Adrenal gland (tissue), 9 donors: ENCODE measurements at regions not wholly inside any gene's neighbourhood (a gene's known extent, or its start where the extent isn't known, plus 50 kb on each side); places are given as distances from the start of the nearest gene placed in this dataset.

Experiments used
- DNase-seq, 7 donors: peaks; one replicate each; pipeline ENCODE4 v3.0.0-alpha.2; 2019 to 2020
- H3K27ac ChIP-seq, 5 donors: fragments of 200-600 bp; sonication (generic) in 4 of 5; 1 replicate in 3 of 5; 2 replicates in 2 of 5; pipeline versions ENCODE4 v1.5.1 to v1.8.0; 2016 to 2020; ENCODE audit warnings: mild to moderate bottlenecking in 1 of 5
- H3K27me3 ChIP-seq: fragments of 200-600 bp; 2 replicates; pipeline ENCODE4 v1.8.0; 2021
- H3K36me3 ChIP-seq, 2 donors: fragments of 200-600 bp; replicated peaks in 1 of 2; 1 replicate in 1 of 2; 2 replicates in 1 of 2; pipeline versions ENCODE4 v1.5.1 to v1.8.0; 2018 to 2022
- H3K4me1 ChIP-seq, 2 donors: fragments of 200-600 bp; replicated peaks in 1 of 2; 1 replicate in 1 of 2; 2 replicates in 1 of 2; pipeline versions ENCODE4 v1.5.1 to v1.8.0; 2018 to 2021
- H3K4me3 ChIP-seq, 4 donors: fragments of 200-600 bp; sonication (generic) in 3 of 4; one replicate each; pipeline ENCODE4 v1.5.1; 2016 to 2018
- H3K9me3 ChIP-seq, 3 donors: fragments of 200-600 bp; sonication (generic) in 1 of 3; replicated peaks in 1 of 3; 1 replicate in 2 of 3; 2 replicates in 1 of 3; pipeline versions ENCODE4 v1.5.1 to v1.8.0; 2016 to 2021
- CTCF ChIP-seq, 6 experiments: fragments of 450-650 bp in 4 of 6; fragments of 200-600 bp in 2 of 6; sonication (generic) in 1 of 6; IDR thresholded peaks; 1 replicate in 5 of 6; 2 replicates in 1 of 6; pipeline versions ENCODE4 v1.5.1 to v1.8.0; 2016 to 2021; ENCODE audit warnings: antibody characterized with exemption in 6 of 6, mild to moderate bottlenecking in 2 of 6, moderate library complexity in 1 of 6
- POLR2A ChIP-seq, 2 donors: fragments of 450-650 bp; IDR thresholded peaks; one replicate each; pipeline ENCODE4 v1.6.1; 2017; ENCODE audit warnings: antibody characterized with exemption in 2 of 2, mild to moderate bottlenecking in 2 of 2, moderate library complexity in 1 of 2
- WGBS, 4 donors: extraction: QIAGEN DNeasy Blood & Tissue Kit in 2 of 4; methylation state at CpG; one replicate each; pipeline versions ENCODE4 v1.1.5 to v1.1.7; 2013 to 2017; 5-methylcytosine and 5-hydroxymethylcytosine counted together
- intact Hi-C, 2 donors: fragments of 100-400 bp; cut with DNase I; formaldehyde crosslinking; loops; one replicate each; pipeline versions ENCODE4 v1.14.1 to v1.15.0; 2022 to 2023
- donor health status: healthy with polysubstance abuse.
- donor health status: Bipolar disorder and iron deficiency.
- donor health status: DM: yes; HTN: yes; CAD: no.
- donor health status: DM: no; HTN: no; CAD: no.
- donor health status: DM: no; HTN: no; CAD: no.

DNA sequence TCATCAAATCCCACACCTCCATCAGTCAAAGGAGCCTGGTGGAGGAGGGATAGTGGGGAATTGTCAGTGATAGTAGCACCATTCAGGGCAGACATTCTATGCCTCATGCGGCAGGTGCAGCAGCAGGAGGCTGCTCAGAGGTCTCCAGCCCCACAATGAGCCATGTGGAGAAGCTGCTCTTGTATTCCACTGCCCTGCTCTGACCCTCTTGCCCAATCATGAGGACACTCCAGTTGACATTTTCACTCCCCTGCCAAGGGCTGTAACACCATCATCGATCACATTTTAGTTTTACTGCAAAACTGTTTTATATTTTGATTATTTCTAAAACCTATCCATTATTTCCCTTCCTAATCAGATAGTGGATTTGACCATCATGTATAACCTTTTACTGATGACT, 487.6 kb upstream of the KLHL29 start:
- intact Hi-C loops = no loop called here

DNA sequence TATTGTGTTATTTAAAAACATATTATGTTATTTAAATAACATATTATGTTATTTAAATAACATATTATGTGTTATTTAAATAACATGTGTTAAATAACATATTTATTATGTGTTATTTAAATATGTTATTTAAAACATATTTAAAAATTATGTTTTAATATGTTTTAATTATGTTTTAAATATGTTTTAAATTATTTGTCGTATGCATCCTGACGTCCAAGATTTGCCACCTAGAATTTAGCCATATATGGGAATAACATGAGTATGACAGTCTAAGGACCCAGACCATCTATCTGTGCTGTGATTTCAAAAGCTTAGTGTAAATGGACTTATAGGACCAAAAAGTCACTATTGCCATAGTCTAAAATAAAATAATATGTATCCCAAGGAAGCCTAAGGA, 484.3 kb upstream of the KLHL29 start:
- H3K4me3 ChIP-seq = no peak overlapping the region
- no peak overlapping the region for H3K27ac ChIP-seq
- H3K9me3 ChIP-seq = no peaks in the 10 kb centered on the region
- no peak for DNase-seq
- WGBS, 4 donors = 80 to 93% (median 91%) methylated on average over 2 of the region's 2 CpGs
- TF ChIP-seq CTCF (IDR thresholded peaks at IDR 0.05) (no peak), POLR2A (IDR thresholded peaks at IDR 0.05) (no peak)
- no peaks in the 10 kb centered on the region for H3K4me1 ChIP-seq
- intact Hi-C loops = no loop called here
- H3K36me3 ChIP-seq = no peaks in the 10 kb centered on the region
- H3K27me3 ChIP-seq = no peaks in the 10 kb centered on the region

More for the DNA sequence above, 487.6 kb upstream of the KLHL29 start:
- H3K27ac ChIP-seq = no peak overlapping the region
- WGBS, 4 donors = 86 to 100% (median 87%) methylated on average over 2 of the region's 2 CpGs
- no peaks in the 10 kb centered on the region for H3K9me3 ChIP-seq
- H3K36me3 ChIP-seq = no peaks in the 10 kb centered on the region
- H3K4me3 ChIP-seq = no peak overlapping the region
- no peak for TF ChIP-seq CTCF (IDR thresholded peaks at IDR 0.05)
- TF ChIP-seq POLR2A (IDR thresholded peaks at IDR 0.05) = no peak
- no peaks in the 10 kb centered on the region for H3K27me3 ChIP-seq
- no peaks in the 10 kb centered on the region for H3K4me1 ChIP-seq
- DNase-seq = no peak

- H3K27me3 ChIP-seq = no peaks in the 10 kb centered on the region
- WGBS, 4 donors = 43 to 56% (median 49%) methylated on average over 9 of the region's 9 CpGs
- H3K9me3 ChIP-seq = no peaks in the 10 kb centered on the region
- TF ChIP-seq CTCF (IDR thresholded peaks at IDR 0.05) = no peak
- H3K4me1 ChIP-seq = no peaks in the 10 kb centered on the region
- H3K36me3 ChIP-seq = no peaks in the 10 kb centered on the region
- no peak overlapping the region for H3K27ac ChIP-seq
- no peak overlapping the region for H3K4me3 ChIP-seq
- no peak for DNase-seq
- intact Hi-C loops = no loop called here
These were observed 483.4 kb upstream of the KLHL29 start for GRCh38 chr2:22901471-22902179.

DNA sequence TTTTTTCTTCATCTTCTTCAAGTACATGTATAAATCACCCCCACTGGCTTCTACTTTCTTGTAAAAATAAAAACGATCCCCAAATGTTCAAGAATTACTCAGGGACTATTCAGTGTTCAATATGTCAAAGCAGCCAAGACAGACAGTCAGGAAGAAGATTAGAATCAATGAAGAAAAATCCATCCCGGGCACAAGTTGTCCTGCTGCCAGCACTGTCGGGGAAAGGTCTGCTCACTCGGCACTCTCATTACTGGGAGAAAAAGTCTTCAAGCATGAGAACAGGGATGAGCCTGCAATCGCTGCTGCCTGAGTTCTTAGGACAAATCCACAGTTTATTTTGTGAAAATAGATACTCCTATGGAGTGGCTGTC, 482.8 kb upstream of the KLHL29 start:
- Histone ChIP-seq H3K4me1 (no peaks in the 10 kb centered on the region), H3K36me3 (no peaks in the 10 kb centered on the region), H3K4me3 (no peak overlapping the region), H3K9me3 (no peaks in the 10 kb centered on the region), H3K27ac (no peak overlapping the region), H3K27me3 (no peaks in the 10 kb centered on the region)
- no peak for DNase-seq
- TF ChIP-seq POLR2A (IDR thresholded peaks at IDR 0.05) (no peak), CTCF (IDR thresholded peaks at IDR 0.05) (no peak)
- intact Hi-C loops = no loop called here
- 46 to 52% (median 50%) methylated on average over 5 of the region's 5 CpGs for WGBS, 4 donors
